ENCODE measurements at regions not wholly inside any gene's neighbourhood (a gene's known extent, or its start where the extent isn't known, plus 50 kb on each side); places are given as distances from the start of the nearest gene placed in this dataset.

GRCh38 chr11:105328061-105328460 is 188.5 kb upstream of the CARD18 start:
- DNase-seq = no peak
- H3K4me1 Mint-ChIP-seq (ENCODE audit: low read depth) = no peaks in the 10 kb centered on the region
- H3K27me3 Mint-ChIP-seq = peaks cover 3% of the 10 kb centered on the region
- no peaks in the 10 kb centered on the region for H3K9me3 Mint-ChIP-seq
- no peak overlapping the region for H3K4me3 Mint-ChIP-seq
- H3K27ac Mint-ChIP-seq = no peak overlapping the region
- no peaks in the 10 kb centered on the region for H3K36me3 Mint-ChIP-seq (ENCODE audit: low read depth)

GRCh38 chr11:105324156-105324555 is 184.6 kb upstream of the CARD18 start:
- Mint-ChIP-seq H3K4me1 (ENCODE audit: low read depth) (no peaks in the 10 kb centered on the region), H3K27me3 (peaks cover 4% of the 10 kb centered on the region), H3K4me3 (no peak overlapping the region), H3K9me3 (no peaks in the 10 kb centered on the region), H3K36me3 (ENCODE audit: low read depth) (no peaks in the 10 kb centered on the region), H3K27ac (no peak overlapping the region)
- DNase-seq = no peak

GRCh38 chr11:105321696-105322095 is 182.1 kb upstream of the CARD18 start:
- Mint-ChIP-seq H3K27me3 (peaks cover 4% of the 10 kb centered on the region), H3K36me3 (ENCODE audit: low read depth) (no peaks in the 10 kb centered on the region), H3K4me1 (ENCODE audit: low read depth) (no peaks in the 10 kb centered on the region), H3K4me3 (no peak overlapping the region), H3K27ac (no peak overlapping the region), H3K9me3 (no peaks in the 10 kb centered on the region)
- DNase-seq = no peak

GRCh38 chr11:105315287-105315686 is 175.7 kb upstream of the CARD18 start:
- no peak overlapping the region for H3K27ac Mint-ChIP-seq
- no peak for DNase-seq
- no peaks in the 10 kb centered on the region for H3K36me3 Mint-ChIP-seq (ENCODE audit: low read depth)
- no peaks in the 10 kb centered on the region for H3K4me1 Mint-ChIP-seq (ENCODE audit: low read depth)
- H3K27me3 Mint-ChIP-seq = no peaks in the 10 kb centered on the region
- no peaks in the 10 kb centered on the region for H3K9me3 Mint-ChIP-seq
- H3K4me3 Mint-ChIP-seq = no peak overlapping the region

- no peaks in the 10 kb centered on the region for H3K4me1 Mint-ChIP-seq (ENCODE audit: low read depth)
- DNase-seq = no peak
- H3K9me3 Mint-ChIP-seq = no peaks in the 10 kb centered on the region
- H3K27ac Mint-ChIP-seq = no peak overlapping the region
- H3K36me3 Mint-ChIP-seq (ENCODE audit: low read depth) = no peaks in the 10 kb centered on the region
- H3K27me3 Mint-ChIP-seq = no peaks in the 10 kb centered on the region
- no peak overlapping the region for H3K4me3 Mint-ChIP-seq
Measured at GRCh38 chr11:105312266-105312665, 172.7 kb upstream of the CARD18 start.

GRCh38 chr11:105298630-105299029 is 159.1 kb upstream of the CARD18 start:
- Mint-ChIP-seq H3K9me3 (peaks cover 2% of the 10 kb centered on the region), H3K27ac (peak overlapping the region; percentile 70)

GRCh38 chr11:105298174-105298573 is 158.6 kb upstream of the CARD18 start:
- Mint-ChIP-seq H3K27me3 (peaks cover 11% of the 10 kb centered on the region), H3K4me1 (ENCODE audit: low read depth) (peaks cover 31% of the 10 kb centered on the region), H3K27ac (peak overlapping the region; percentile 70), H3K36me3 (ENCODE audit: low read depth) (no peaks in the 10 kb centered on the region), H3K9me3 (peaks cover 2% of the 10 kb centered on the region), H3K4me3 (no peak overlapping the region)
- no peak for DNase-seq

More at GRCh38 chr11:105298630-105299029, 159.1 kb upstream of the CARD18 start:
- peaks cover 31% of the 10 kb centered on the region for H3K4me1 Mint-ChIP-seq (ENCODE audit: low read depth)
- DNase-seq = no peak
- H3K36me3 Mint-ChIP-seq (ENCODE audit: low read depth) = no peaks in the 10 kb centered on the region
- H3K4me3 Mint-ChIP-seq = no peak overlapping the region
- H3K27me3 Mint-ChIP-seq = peaks cover 11% of the 10 kb centered on the region

GRCh38 chr11:105297463-105297862 is 157.9 kb upstream of the CARD18 start:
- peaks cover 2% of the 10 kb centered on the region for H3K9me3 Mint-ChIP-seq
- H3K4me1 Mint-ChIP-seq (ENCODE audit: low read depth) = peaks cover 31% of the 10 kb centered on the region
- H3K27me3 Mint-ChIP-seq = peaks cover 14% of the 10 kb centered on the region
- peak overlapping the region; percentile 80 for H3K27ac Mint-ChIP-seq
- no peaks in the 10 kb centered on the region for H3K36me3 Mint-ChIP-seq (ENCODE audit: low read depth)
- no peak overlapping the region for H3K4me3 Mint-ChIP-seq
- DNase-seq = no peak

GRCh38 chr11:105296806-105297205 is 157.2 kb upstream of the CARD18 start:
- DNase-seq = peak; percentile 42
- Mint-ChIP-seq H3K4me3 (no peak overlapping the region), H3K27ac (peak overlapping the region; percentile 85), H3K27me3 (peaks cover 11% of the 10 kb centered on the region), H3K4me1 (ENCODE audit: low read depth) (peaks cover 27% of the 10 kb centered on the region), H3K9me3 (peaks cover 2% of the 10 kb centered on the region), H3K36me3 (ENCODE audit: low read depth) (no peaks in the 10 kb centered on the region)

- H3K27me3 Mint-ChIP-seq = peaks cover 11% of the 10 kb centered on the region
- peaks cover 2% of the 10 kb centered on the region for H3K9me3 Mint-ChIP-seq
- H3K36me3 Mint-ChIP-seq (ENCODE audit: low read depth) = no peaks in the 10 kb centered on the region
- H3K4me3 Mint-ChIP-seq = no peak overlapping the region
- no peak for DNase-seq
- H3K4me1 Mint-ChIP-seq (ENCODE audit: low read depth) = peaks cover 24% of the 10 kb centered on the region
- H3K27ac Mint-ChIP-seq = no peak overlapping the region
Measured at GRCh38 chr11:105296386-105296785, 156.8 kb upstream of the CARD18 start.

- Mint-ChIP-seq H3K9me3 (no peaks in the 10 kb centered on the region), H3K27ac (no peak overlapping the region), H3K4me3 (no peak overlapping the region), H3K27me3 (peaks cover 22% of the 10 kb centered on the region), H3K36me3 (ENCODE audit: low read depth) (no peaks in the 10 kb centered on the region), H3K4me1 (ENCODE audit: low read depth) (no peaks in the 10 kb centered on the region)
- DNase-seq = no peak
Measured at GRCh38 chr11:105282658-105283057, 143.1 kb upstream of the CARD18 start.

- H3K27me3 Mint-ChIP-seq = peaks cover 2% of the 10 kb centered on the region
- no peaks in the 10 kb centered on the region for H3K4me1 Mint-ChIP-seq (ENCODE audit: low read depth)
- no peaks in the 10 kb centered on the region for H3K36me3 Mint-ChIP-seq (ENCODE audit: low read depth)
- no peak overlapping the region for H3K27ac Mint-ChIP-seq
- no peaks in the 10 kb centered on the region for H3K9me3 Mint-ChIP-seq
- no peak for DNase-seq
- no peak overlapping the region for H3K4me3 Mint-ChIP-seq
Measured at GRCh38 chr11:105274631-105275030, 135.1 kb upstream of the CARD18 start.

- H3K4me3 Mint-ChIP-seq = no peak overlapping the region
- no peaks in the 10 kb centered on the region for H3K36me3 Mint-ChIP-seq (ENCODE audit: low read depth)
- no peak overlapping the region for H3K27ac Mint-ChIP-seq
- no peaks in the 10 kb centered on the region for H3K9me3 Mint-ChIP-seq
- H3K27me3 Mint-ChIP-seq = peaks cover 2% of the 10 kb centered on the region
- H3K4me1 Mint-ChIP-seq (ENCODE audit: low read depth) = no peaks in the 10 kb centered on the region
- DNase-seq = no peak
Measured at GRCh38 chr11:105273660-105274280, 134.2 kb upstream of the CARD18 start.

GRCh38 chr11:105269862-105270261 is 130.3 kb upstream of the CARD18 start:
- no peaks in the 10 kb centered on the region for H3K9me3 Mint-ChIP-seq

GRCh38 chr11:105268404-105269062 is 129.0 kb upstream of the CARD18 start:
- Mint-ChIP-seq H3K27ac (no peak overlapping the region), H3K36me3 (ENCODE audit: low read depth) (no peaks in the 10 kb centered on the region), H3K27me3 (peaks cover 2% of the 10 kb centered on the region), H3K4me3 (no peak overlapping the region), H3K9me3 (no peaks in the 10 kb centered on the region), H3K4me1 (ENCODE audit: low read depth) (peaks cover 5% of the 10 kb centered on the region)
- DNase-seq = no peak

More at GRCh38 chr11:105269862-105270261, 130.3 kb upstream of the CARD18 start:
- no peaks in the 10 kb centered on the region for H3K36me3 Mint-ChIP-seq (ENCODE audit: low read depth)
- no peak for DNase-seq
- H3K4me3 Mint-ChIP-seq = no peak overlapping the region
- H3K4me1 Mint-ChIP-seq (ENCODE audit: low read depth) = peaks cover 5% of the 10 kb centered on the region
- H3K27ac Mint-ChIP-seq = no peak overlapping the region
- H3K27me3 Mint-ChIP-seq = peaks cover 2% of the 10 kb centered on the region

All from activated T-cell treated with anti-CD3 and anti-CD28 coated beads, Interleukin-2, amount 50 U/mL, for 24 hours (primary cell).